ENCODE measurements at regions not wholly inside any gene's neighbourhood (a gene's known extent, or its start where the extent isn't known, plus 50 kb on each side); places are given as distances from the start of the nearest gene placed in this dataset.

GRCh38 chr15:46383978-46384377 lies 749.1 kb downstream of the SQOR start:
- BruUV-seq (replicated peaks), result no TSS peak
- in situ Hi-C loops (cut with HindIII; ENCODE audit: low pct_unique_long_range_greater_than_20kb, low sequenced_read_pairs), result no loop called here
- ChIA-PET CTCF (no interaction called here), POLR2A (no interaction called here)
- Histone ChIP-seq H3K9me3 (ENCODE audit: control insufficient read depth, insufficient read depth, low read depth, low read length) (no peaks in the 10 kb centered on the region), H3K36me3 (ENCODE audit: control insufficient read depth, insufficient read depth, low read length) (no peaks in the 10 kb centered on the region), H3K4me1 (ENCODE audit: control insufficient read depth, insufficient read depth, low read length) (no peaks in the 10 kb centered on the region), H3K4me3 (ENCODE audit: low read depth in 2 of 2, low read length in 2 of 2) (no peak overlapping the region), H3K27me3 (ENCODE audit: control insufficient read depth, insufficient read depth, low read length) (no peaks in the 10 kb centered on the region), H3K27ac (ENCODE audit: low read length) (no peak overlapping the region)
- ATAC-seq (no peak), DNase-seq (ENCODE audit: low read depth, low spot score) (no peak)
- intact Hi-C loops (cut with micrococcal nuclease; ENCODE audit: unreplicated experiment), result no loop called here
- TF ChIP-seq CTCF (IDR thresholded peaks at IDR 0.05) (no peak), SIN3A (IDR thresholded peaks at IDR 0.05; ENCODE audit: borderline replicate concordance, insufficient read depth, low read depth, low read length) (no peak), TCF7L2 (IDR thresholded peaks at IDR 0.05; ENCODE audit: low read depth, low read length) (no peak), REST (IDR thresholded peaks at IDR 0.05; ENCODE audit: insufficient read depth in 1 of 2, low read depth in 2 of 2, low read length in 1 of 2) (no peak), POLR2AphosphoS5 (IDR thresholded peaks at IDR 0.05; ENCODE audit: low read depth, low read length) (no peak)

- Histone ChIP-seq H3K27me3 (ENCODE audit: control insufficient read depth, insufficient read depth, low read length) (no peaks in the 10 kb centered on the region), H3K9me3 (ENCODE audit: control insufficient read depth, insufficient read depth, low read depth, low read length) (no peaks in the 10 kb centered on the region), H3K4me3 (ENCODE audit: low read depth in 2 of 2, low read length in 2 of 2) (no peak overlapping the region), H3K36me3 (ENCODE audit: control insufficient read depth, insufficient read depth, low read length) (no peaks in the 10 kb centered on the region), H3K4me1 (ENCODE audit: control insufficient read depth, insufficient read depth, low read length) (no peaks in the 10 kb centered on the region), H3K27ac (ENCODE audit: low read length) (no peak overlapping the region)
- no peak for DNase-seq (ENCODE audit: low read depth, low spot score)
- intact Hi-C loops (cut with micrococcal nuclease; ENCODE audit: unreplicated experiment), result no loop called here
- no TSS peak for BruUV-seq (replicated peaks)
- TF ChIP-seq REST (IDR thresholded peaks at IDR 0.05; ENCODE audit: insufficient read depth in 1 of 2, low read depth in 2 of 2, low read length in 1 of 2) (no peak), SIN3A (IDR thresholded peaks at IDR 0.05; ENCODE audit: borderline replicate concordance, insufficient read depth, low read depth, low read length) (no peak), TCF7L2 (IDR thresholded peaks at IDR 0.05; ENCODE audit: low read depth, low read length) (no peak), POLR2AphosphoS5 (IDR thresholded peaks at IDR 0.05; ENCODE audit: low read depth, low read length) (no peak)
- in situ Hi-C loops (cut with HindIII; ENCODE audit: low pct_unique_long_range_greater_than_20kb, low sequenced_read_pairs), result no loop called here
- no peak for ATAC-seq
- CTCF ChIA-PET, result no interaction called here
- POLR2A ChIA-PET, result no interaction called here
Observed at GRCh38 chr15:46386356-46386755, 751.5 kb downstream of the SQOR start.
